Ovary (tissue), 7 donors: ENCODE measurements at regions not wholly inside any gene's neighbourhood (a gene's known extent, or its start where the extent isn't known, plus 50 kb on each side); places are given as distances from the start of the nearest gene placed in this dataset.
"Not testable (repeated sequence)": the region's sequence is repeated elsewhere in the genome, so short reads cannot be mapped to it uniquely, and the experiment has no call there.

ENCODE experiments used
- DNase-seq, 5 donors: peaks; one replicate each; pipeline ENCODE4 v3.0.0-alpha.2; 2019 to 2020
- H3K27ac ChIP-seq, 2 donors: fragments of 200-600 bp; one replicate each; pipeline versions ENCODE4 v1.5.1 to v1.8.0; 2019 to 2022
- H3K27me3 ChIP-seq: fragments of 200-600 bp; one replicate; pipeline ENCODE4 v1.8.0; 2022
- H3K36me3 ChIP-seq: fragments of 200-600 bp; sonication (generic); one replicate; pipeline ENCODE4 v1.5.1; 2019
- H3K4me1 ChIP-seq: one replicate; pipeline ENCODE4 v1.8.1; 2013; ENCODE audit warnings: mild to moderate bottlenecking, moderate library complexity; ENCODE audit not compliant: insufficient read depth
- H3K4me3 ChIP-seq: fragments of 200-600 bp; sonication (generic); one replicate; pipeline ENCODE4 v1.5.1; 2017
- H3K9me3 ChIP-seq, 2 donors: fragments of 200-600 bp in 1 of 2; sonication (generic) in 1 of 2; one replicate each; pipeline versions ENCODE4 v1.5.1 to v1.8.1; 2013 to 2019; ENCODE audit warnings: mild to moderate bottlenecking in 1 of 2, moderate library complexity in 1 of 2
- EP300 ChIP-seq: sonication (generic); formaldehyde crosslinking; IDR thresholded peaks from one replicate; pipeline ENCODE4 v1.6.1; 2017; ENCODE audit warnings: antibody characterized with exemption
- POLR2A ChIP-seq: fragments of 450-650 bp; IDR thresholded peaks from one replicate; pipeline ENCODE4 v1.6.1; 2017; ENCODE audit warnings: antibody characterized with exemption, mild to moderate bottlenecking, moderate library complexity
- WGBS, 3 donors: extraction: QIAGEN DNeasy Blood & Tissue Kit in 1 of 3; methylation state at CpG; one replicate each; pipeline versions ENCODE4 v1.1.5 to v1.1.7; 2013 to 2017; 5-methylcytosine and 5-hydroxymethylcytosine counted together
- intact Hi-C, 4 donors: fragments of 100-400 bp; cut with DNase I; formaldehyde crosslinking; loops; one replicate each; pipeline versions ENCODE4 v1.11.0 to v1.15.1; 2022 to 2023
- TF ChIP-seq, protein P1 (sequence below), 3 donors: fragments of 450-650 bp in 2 of 3; fragments of 200-600 bp in 1 of 3; IDR thresholded peaks; one replicate each; pipeline versions ENCODE4 v1.5.1 to v1.8.0; 2016 to 2022; ENCODE audit warnings: antibody characterized with exemption in 3 of 3, mild to moderate bottlenecking in 1 of 3
- donor health status: DM: no; HTN: no; CAD: no; lungs with moderate emphysema.
- donor health status: DM: no; HTN: no; CAD: no.
- donor health status: Bipolar disorder and iron deficiency.
- donor health status: DM: no; HTN: no; CAD: no.
- donor health status: DM: yes; HTN: yes; CAD: no.

DNA sequence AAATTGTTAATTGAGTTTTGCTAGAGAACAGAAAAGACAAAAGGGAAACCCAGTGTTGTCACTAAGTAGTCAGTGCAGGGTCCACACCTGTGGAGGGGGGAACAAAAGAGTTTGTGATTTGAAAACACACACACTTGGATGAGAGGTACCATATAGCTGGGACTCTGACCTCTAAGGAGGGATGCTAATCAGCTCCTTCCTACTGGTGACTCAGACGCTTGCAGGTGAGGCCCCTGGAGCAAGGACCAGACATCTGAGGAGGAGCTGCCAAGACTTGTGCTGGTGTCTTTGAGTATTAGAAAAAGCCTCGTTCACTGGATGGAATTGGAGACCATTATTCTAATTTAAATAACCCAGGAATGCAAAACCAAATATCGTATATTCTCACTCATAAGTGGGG, 146.4 kb upstream of the MAP2 start:
- no peaks in the 10 kb centered on the region for H3K9me3 ChIP-seq
- no peaks in the 10 kb centered on the region for H3K27me3 ChIP-seq
- H3K36me3 ChIP-seq = no peaks in the 10 kb centered on the region
- no peaks in the 10 kb centered on the region for H3K4me1 ChIP-seq
- TF ChIP-seq EP300 (no peak), POLR2A (no peak)
- TF ChIP-seq, protein P1, sequence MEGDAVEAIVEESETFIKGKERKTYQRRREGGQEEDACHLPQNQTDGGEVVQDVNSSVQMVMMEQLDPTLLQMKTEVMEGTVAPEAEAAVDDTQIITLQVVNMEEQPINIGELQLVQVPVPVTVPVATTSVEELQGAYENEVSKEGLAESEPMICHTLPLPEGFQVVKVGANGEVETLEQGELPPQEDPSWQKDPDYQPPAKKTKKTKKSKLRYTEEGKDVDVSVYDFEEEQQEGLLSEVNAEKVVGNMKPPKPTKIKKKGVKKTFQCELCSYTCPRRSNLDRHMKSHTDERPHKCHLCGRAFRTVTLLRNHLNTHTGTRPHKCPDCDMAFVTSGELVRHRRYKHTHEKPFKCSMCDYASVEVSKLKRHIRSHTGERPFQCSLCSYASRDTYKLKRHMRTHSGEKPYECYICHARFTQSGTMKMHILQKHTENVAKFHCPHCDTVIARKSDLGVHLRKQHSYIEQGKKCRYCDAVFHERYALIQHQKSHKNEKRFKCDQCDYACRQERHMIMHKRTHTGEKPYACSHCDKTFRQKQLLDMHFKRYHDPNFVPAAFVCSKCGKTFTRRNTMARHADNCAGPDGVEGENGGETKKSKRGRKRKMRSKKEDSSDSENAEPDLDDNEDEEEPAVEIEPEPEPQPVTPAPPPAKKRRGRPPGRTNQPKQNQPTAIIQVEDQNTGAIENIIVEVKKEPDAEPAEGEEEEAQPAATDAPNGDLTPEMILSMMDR (IDR thresholded peaks at IDR 0.05) = no peak
- 50 to 63% (median 61%) methylated on average over 3 of the region's 3 CpGs for WGBS, 3 donors
- H3K4me3 ChIP-seq = no peak overlapping the region
- intact Hi-C loops = no loop called here
- no peak for DNase-seq
- H3K27ac ChIP-seq = no peak overlapping the region

DNA sequence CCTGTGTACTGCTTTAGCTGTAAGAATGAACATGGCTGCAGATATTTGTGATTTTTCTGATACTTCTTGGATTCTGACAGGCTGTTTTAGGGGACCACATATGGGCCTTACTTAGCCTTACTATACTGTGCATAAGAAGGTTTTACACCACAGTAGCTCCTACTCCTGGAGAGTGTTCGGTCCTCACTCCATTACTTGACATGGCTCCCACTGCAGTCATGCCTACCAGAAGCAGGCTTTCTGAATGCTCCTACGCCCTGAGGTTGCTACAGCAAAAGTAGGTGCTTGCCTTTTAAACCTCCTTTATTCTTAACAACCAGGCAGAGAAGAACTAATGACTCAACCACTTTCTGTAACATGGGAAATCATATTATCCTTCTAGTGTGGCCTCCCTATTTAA, 125.2 kb upstream of the MAP2 start:
- Histone ChIP-seq H3K27me3 (no peaks in the 10 kb centered on the region), H3K4me3 (no peak overlapping the region), H3K9me3 (no peaks in the 10 kb centered on the region), H3K4me1 (no peaks in the 10 kb centered on the region), H3K36me3 (no peaks in the 10 kb centered on the region), H3K27ac (no peak overlapping the region)
- intact Hi-C loops = no loop called here
- no peak for DNase-seq
- TF ChIP-seq POLR2A (no peak), EP300 (no peak)
- TF ChIP-seq, protein P1 (IDR thresholded peaks at IDR 0.05) = no peak
- WGBS, 3 donors = 92 to 95% (median 94%) methylated on average over 2 of the region's 2 CpGs

DNA sequence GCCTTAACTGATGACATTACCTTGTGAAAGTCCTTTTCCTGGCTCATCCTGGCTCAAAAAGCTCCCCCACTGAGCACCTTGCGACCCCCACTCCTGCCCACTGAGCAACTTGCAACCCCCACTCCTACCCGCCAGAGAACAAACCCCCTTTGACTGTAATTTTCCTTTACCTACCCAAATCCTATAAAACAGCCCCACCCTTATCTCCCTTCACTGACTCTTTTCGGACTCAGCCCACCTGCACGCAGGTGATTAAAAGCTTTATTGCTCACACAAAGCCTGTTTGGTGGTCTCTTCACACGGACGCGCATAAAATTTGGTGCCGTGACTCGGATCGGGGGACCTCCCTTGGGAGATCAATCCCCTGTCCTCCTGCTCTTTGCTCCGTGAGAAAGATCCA, 124.4 kb upstream of the MAP2 start:
- H3K9me3 ChIP-seq, H3K27ac ChIP-seq, intact Hi-C loops, H3K4me1 ChIP-seq, DNase-seq, H3K36me3 ChIP-seq, H3K27me3 ChIP-seq, H3K4me3 ChIP-seq: not testable (repeated sequence)
- WGBS, 3 donors = 90 to 94% (median 93%) methylated on average over 11 of the region's 11 CpGs

DNA sequence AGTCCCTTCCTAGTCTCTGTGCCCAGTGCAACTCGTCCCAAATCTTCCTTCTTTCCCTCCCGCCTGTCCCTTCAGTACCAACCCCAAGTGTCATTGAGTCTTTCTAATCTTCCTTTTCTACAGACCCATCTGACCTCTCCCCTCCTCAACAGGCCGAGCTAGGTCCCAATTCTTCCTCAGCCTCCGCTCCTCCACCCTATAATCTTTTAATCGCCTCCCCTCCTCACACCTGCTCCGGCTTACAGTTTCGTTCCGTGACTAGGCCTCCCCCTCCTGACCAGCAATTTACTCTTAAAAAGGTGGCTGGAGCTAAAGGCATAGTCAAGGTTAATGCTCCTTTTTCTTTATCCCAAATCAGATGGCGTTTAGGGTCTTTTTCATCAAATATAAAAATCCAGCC, 123.1 kb upstream of the MAP2 start:
- H3K4me3 ChIP-seq, H3K4me1 ChIP-seq, H3K36me3 ChIP-seq, DNase-seq, H3K27me3 ChIP-seq, H3K9me3 ChIP-seq, H3K27ac ChIP-seq, intact Hi-C loops: not testable (repeated sequence)
- 85 to 86% (median 85%) methylated on average over 9 of the region's 9 CpGs for WGBS, 3 donors

DNA sequence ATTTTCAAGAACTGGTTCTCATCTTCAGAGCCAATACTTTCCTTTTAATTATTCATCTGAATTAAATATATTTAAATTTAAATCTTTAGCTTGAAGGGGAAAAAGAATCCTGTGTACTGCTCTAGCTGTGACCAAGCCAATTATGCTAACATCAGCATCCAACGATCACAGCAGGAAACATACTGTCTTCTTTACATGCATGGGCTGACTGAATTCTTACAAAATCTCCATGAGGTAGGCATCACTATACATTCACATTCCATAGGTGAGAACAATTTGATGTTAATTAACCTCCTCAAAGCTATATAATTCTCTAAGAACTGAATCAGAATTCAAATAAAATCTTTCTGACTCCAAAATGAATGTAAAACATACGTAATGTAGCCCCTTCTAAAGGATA, 118.8 kb upstream of the MAP2 start:
- Histone ChIP-seq H3K27me3 (no peaks in the 10 kb centered on the region), H3K36me3 (no peaks in the 10 kb centered on the region), H3K9me3 (no peaks in the 10 kb centered on the region), H3K4me3 (no peak overlapping the region), H3K4me1 (no peaks in the 10 kb centered on the region), H3K27ac (no peak overlapping the region)
- 70 to 72% (median 71%) methylated on average over 2 of the region's 2 CpGs for WGBS, 3 donors
- TF ChIP-seq EP300 (no peak), POLR2A (no peak)
- TF ChIP-seq, protein P1 (IDR thresholded peaks at IDR 0.05) = no peak
- DNase-seq = no peak
- intact Hi-C loops = no loop called here

DNA sequence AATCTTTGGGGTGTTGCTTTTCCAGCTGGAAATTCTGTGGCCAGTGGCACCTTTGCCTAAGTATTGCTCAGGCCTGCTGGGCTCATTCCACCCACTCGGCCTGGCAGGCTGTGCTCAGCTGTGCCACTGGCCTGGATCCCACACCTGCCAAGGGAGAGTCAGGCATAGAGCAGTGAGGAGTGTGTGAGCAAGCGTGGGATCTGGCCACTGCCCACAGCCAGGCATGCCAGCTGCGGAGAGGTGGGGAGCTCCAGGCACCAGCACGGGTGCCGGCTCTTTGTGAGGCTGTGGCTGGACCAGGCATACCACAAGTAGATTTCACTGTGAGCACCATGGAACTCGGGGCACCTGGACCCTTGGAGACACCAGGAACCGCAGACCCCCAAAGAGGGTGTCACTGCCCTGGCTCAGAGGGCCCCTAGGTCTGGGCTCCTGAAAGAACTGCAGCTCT, 118.1 kb upstream of the MAP2 start:
- DNase-seq = no peak
- H3K4me3 ChIP-seq = no peak overlapping the region

More for the DNA sequence above, 118.1 kb upstream of the MAP2 start:
- H3K27me3 ChIP-seq = no peaks in the 10 kb centered on the region
- H3K36me3 ChIP-seq = no peaks in the 10 kb centered on the region
- no peak overlapping the region for H3K27ac ChIP-seq
- intact Hi-C loops = no loop called here
- no peaks in the 10 kb centered on the region for H3K4me1 ChIP-seq
- 78 to 85% (median 80%) methylated on average over 7 of the region's 7 CpGs for WGBS, 3 donors
- TF ChIP-seq, protein P1 (IDR thresholded peaks at IDR 0.05) = no peak
- TF ChIP-seq EP300 (no peak), POLR2A (no peak)
- H3K9me3 ChIP-seq = no peaks in the 10 kb centered on the region
